HUES48 (cell line): ENCODE measurements at regions not wholly inside any gene's neighbourhood (a gene's known extent, or its start where the extent isn't known, plus 50 kb on each side); places are given as distances from the start of the nearest gene placed in this dataset.
A peak's percentile ranks its signal among the peaks of the same experiment; 100 is the strongest.

Experiments used
- H3K27ac ChIP-seq: one replicate; pipeline ENCODE4 v1.7.0; 2013; ENCODE audit warnings: low read depth, low read length, inconsistent platforms
- H3K27me3 ChIP-seq: 2 replicates; pipeline ENCODE4 v1.6.1; 2013; ENCODE audit warnings: mild to moderate bottlenecking, low read length; ENCODE audit not compliant: control insufficient read depth, insufficient read depth
- H3K36me3 ChIP-seq: 2 replicates; pipeline ENCODE4 v1.6.1; 2013; ENCODE audit warnings: low read length; ENCODE audit not compliant: control insufficient read depth, insufficient read depth
- H3K4me1 ChIP-seq: 2 replicates; pipeline ENCODE4 v1.6.1; 2013; ENCODE audit warnings: mild to moderate bottlenecking, low read length; ENCODE audit not compliant: control insufficient read depth, insufficient read depth
- H3K4me3 ChIP-seq: 2 replicates; pipeline ENCODE4 v1.5.1; 2013; ENCODE audit warnings: mild to moderate bottlenecking, low read depth, low read length
- H3K9ac ChIP-seq: 2 replicates; pipeline ENCODE4 v1.6.1; 2013; ENCODE audit warnings: mild to moderate bottlenecking, low read depth, low read length, moderate library complexity
- H3K9me3 ChIP-seq: 2 replicates; pipeline ENCODE4 v1.6.1; 2013; ENCODE audit warnings: low read length; ENCODE audit not compliant: control insufficient read depth, insufficient read depth

- Histone ChIP-seq H3K27me3 (no peaks in the 10 kb centered on the region), H3K27ac (no peak overlapping the region), H3K9ac (no peak overlapping the region), H3K4me3 (no peak overlapping the region), H3K4me1 (no peaks in the 10 kb centered on the region), H3K9me3 (no peaks in the 10 kb centered on the region), H3K36me3 (no peaks in the 10 kb centered on the region)
Measured at GRCh38 chr2:41267929-41268659, 779.7 kb upstream of the PKDCC start.

GRCh38 chr2:41283079-41283775 is 764.6 kb upstream of the PKDCC start:
- H3K4me1 ChIP-seq = no peaks in the 10 kb centered on the region
- no peak overlapping the region for H3K9ac ChIP-seq
- no peaks in the 10 kb centered on the region for H3K27me3 ChIP-seq
- no peaks in the 10 kb centered on the region for H3K36me3 ChIP-seq
- no peak overlapping the region for H3K27ac ChIP-seq
- no peaks in the 10 kb centered on the region for H3K9me3 ChIP-seq
- H3K4me3 ChIP-seq = no peak overlapping the region

- Histone ChIP-seq H3K4me1 (no peaks in the 10 kb centered on the region), H3K9me3 (no peaks in the 10 kb centered on the region), H3K27me3 (no peaks in the 10 kb centered on the region), H3K27ac (no peak overlapping the region), H3K9ac (no peak overlapping the region), H3K4me3 (no peak overlapping the region), H3K36me3 (no peaks in the 10 kb centered on the region)
Measured at GRCh38 chr2:41293491-41293890, 754.3 kb upstream of the PKDCC start.

GRCh38 chr2:41294331-41294730 is 753.5 kb upstream of the PKDCC start:
- Histone ChIP-seq H3K36me3 (no peaks in the 10 kb centered on the region), H3K4me1 (no peaks in the 10 kb centered on the region), H3K27me3 (no peaks in the 10 kb centered on the region), H3K27ac (no peak overlapping the region), H3K4me3 (no peak overlapping the region), H3K9ac (no peak overlapping the region), H3K9me3 (no peaks in the 10 kb centered on the region)

GRCh38 chr2:41313082-41313481 is 734.7 kb upstream of the PKDCC start:
- H3K4me3 ChIP-seq = no peak overlapping the region
- H3K27me3 ChIP-seq = no peaks in the 10 kb centered on the region
- no peak overlapping the region for H3K27ac ChIP-seq
- no peaks in the 10 kb centered on the region for H3K36me3 ChIP-seq
- H3K9ac ChIP-seq = no peak overlapping the region
- no peaks in the 10 kb centered on the region for H3K9me3 ChIP-seq
- H3K4me1 ChIP-seq = no peaks in the 10 kb centered on the region

GRCh38 chr2:41314511-41315070 is 733.2 kb upstream of the PKDCC start:
- H3K27me3 ChIP-seq = no peaks in the 10 kb centered on the region
- no peak overlapping the region for H3K27ac ChIP-seq
- no peaks in the 10 kb centered on the region for H3K4me1 ChIP-seq
- no peaks in the 10 kb centered on the region for H3K9me3 ChIP-seq
- H3K36me3 ChIP-seq = no peaks in the 10 kb centered on the region
- no peak overlapping the region for H3K4me3 ChIP-seq
- no peak overlapping the region for H3K9ac ChIP-seq

GRCh38 chr2:41319437-41319836 is 728.4 kb upstream of the PKDCC start:
- Histone ChIP-seq H3K4me1 (no peaks in the 10 kb centered on the region), H3K27ac (no peak overlapping the region), H3K9ac (no peak overlapping the region), H3K9me3 (peaks cover 4% of the 10 kb centered on the region; the same call in 1 of the 2 replicates), H3K36me3 (no peaks in the 10 kb centered on the region), H3K4me3 (no peak overlapping the region), H3K27me3 (no peaks in the 10 kb centered on the region)

- Histone ChIP-seq H3K9ac (no peak overlapping the region), H3K9me3 (peaks cover 4% of the 10 kb centered on the region; the same call in 1 of the 2 replicates), H3K4me3 (no peak overlapping the region), H3K27me3 (no peaks in the 10 kb centered on the region), H3K36me3 (no peaks in the 10 kb centered on the region), H3K4me1 (no peaks in the 10 kb centered on the region), H3K27ac (no peak overlapping the region)
Measured at GRCh38 chr2:41320491-41320890, 727.3 kb upstream of the PKDCC start.

- no peaks in the 10 kb centered on the region for H3K27me3 ChIP-seq
- no peaks in the 10 kb centered on the region for H3K36me3 ChIP-seq
- H3K9ac ChIP-seq = no peak overlapping the region
- no peak overlapping the region for H3K4me3 ChIP-seq
- H3K4me1 ChIP-seq = no peaks in the 10 kb centered on the region
- H3K9me3 ChIP-seq = peaks cover 4% of the 10 kb centered on the region; the same call in 1 of the 2 replicates
- H3K27ac ChIP-seq = no peak overlapping the region
Measured at GRCh38 chr2:41321351-41321750, 726.5 kb upstream of the PKDCC start.

GRCh38 chr2:41326851-41327250 is 721.0 kb upstream of the PKDCC start:
- Histone ChIP-seq H3K27ac (peak overlapping the region; percentile 20), H3K9me3 (peaks cover 4% of the 10 kb centered on the region; the same call in 1 of the 2 replicates), H3K4me3 (no peak overlapping the region), H3K4me1 (0 out of 2 replicates have a peak, but pooled peaks cover 7% of the 10 kb centered on the region), H3K36me3 (no peaks in the 10 kb centered on the region), H3K27me3 (no peaks in the 10 kb centered on the region), H3K9ac (no peak overlapping the region)

GRCh38 chr2:41329040-41329439 is 718.8 kb upstream of the PKDCC start:
- Histone ChIP-seq H3K4me1 (0 out of 2 replicates have a peak, but pooled peaks cover 7% of the 10 kb centered on the region), H3K9ac (no peak overlapping the region), H3K36me3 (no peaks in the 10 kb centered on the region), H3K9me3 (no peaks in the 10 kb centered on the region), H3K27me3 (no peaks in the 10 kb centered on the region), H3K27ac (no peak overlapping the region), H3K4me3 (no peak overlapping the region)
